HEK293 (cell line): ENCODE measurements at regions not wholly inside any gene's neighbourhood (a gene's known extent, or its start where the extent isn't known, plus 50 kb on each side); places are given as distances from the start of the nearest gene placed in this dataset.

Experiments used
- CTCF ChIA-PET: fragments of 350-600 bp; formaldehyde crosslinking; extraction: SDS; loops from one replicate; lab custom pipeline; 2021; ENCODE audit warnings: antibody characterized with exemption; lab: Yijun Ruan, JAX
- POLR2A ChIA-PET: fragments of 300-600 bp; formaldehyde crosslinking; extraction: SDS; loops from one replicate; lab custom pipeline; 2020; ENCODE audit warnings: antibody characterized with exemption, inconsistent platforms; lab: Yijun Ruan, JAX
- H3K27ac ChIP-seq: fragments of 200-500 bp; sonication (Bioruptor generic); 2 replicates; pipeline ENCODE4 v1.5.1; 2014; ENCODE audit warnings: low read depth, low read length, control low read depth, inconsistent platforms; ENCODE audit errors: extremely low read depth
- H3K36me3 ChIP-seq, 2 experiments: fragments of 200-500 bp in 1 of 2; sonication (Bioruptor generic) in 1 of 2; 1 replicate in 1 of 2; 2 replicates in 1 of 2; pipeline ENCODE4 v1.5.1; 2014 to 2017; ENCODE audit warnings: inconsistent platforms in 2 of 2, low read length in 2 of 2; ENCODE audit not compliant: control insufficient read depth in 2 of 2, insufficient read depth in 1 of 2
- H3K4me1 ChIP-seq: fragments of 200-500 bp; sonication (Bioruptor generic); 2 replicates; pipeline ENCODE4 v1.5.1; 2014; ENCODE audit warnings: mild to moderate bottlenecking, low read length, inconsistent platforms; ENCODE audit not compliant: control insufficient read depth, insufficient read depth
- H3K4me3 ChIP-seq: 2 replicates; pipeline ENCODE4 v1.5.1; 2011; ENCODE audit warnings: low read depth, mild to moderate bottlenecking, control low read depth, low read length, moderate library complexity
- H3K9me3 ChIP-seq: fragments of 200-500 bp; sonication (Bioruptor generic); 2 replicates; pipeline ENCODE4 v1.5.1; 2014; ENCODE audit warnings: low read depth, low read length, inconsistent platforms; ENCODE audit not compliant: control insufficient read depth, insufficient read depth
- BCL6B ChIP-seq: fragments of 450-650 bp; formaldehyde crosslinking; IDR thresholded peaks from 2 replicates; pipeline ENCODE4 v1.5.1; 2017; ENCODE audit warnings: missing biosample characterization, missing genetic modification characterization
- CTCF ChIP-seq: fragments of 450-650 bp; formaldehyde crosslinking; IDR thresholded peaks from 2 replicates; pipeline ENCODE4 v1.5.1; 2016; ENCODE audit warnings: missing biosample characterization, missing genetic modification characterization
- HOXC10 ChIP-seq: sonication (generic); formaldehyde crosslinking; IDR thresholded peaks from 2 replicates; pipeline ENCODE4 v1.8.1; 2023; ENCODE audit warnings: mild to moderate bottlenecking, missing genetic modification reagents
- INSM2 ChIP-seq: fragments of 450-650 bp; formaldehyde crosslinking; IDR thresholded peaks from 2 replicates; pipeline ENCODE4 v1.5.1; 2016; ENCODE audit warnings: missing biosample characterization, missing genetic modification characterization
- KLF10 ChIP-seq: fragments of 450-650 bp; IDR thresholded peaks from 2 replicates; pipeline ENCODE4 v1.5.1; 2018; ENCODE audit warnings: missing biosample characterization, mild to moderate bottlenecking, missing genetic modification characterization
- MZF1 ChIP-seq: fragments of 450-650 bp; formaldehyde crosslinking; IDR thresholded peaks from 2 replicates; pipeline ENCODE4 v1.5.1; 2017; ENCODE audit warnings: missing biosample characterization, missing genetic modification characterization, borderline replicate concordance
- OVOL3 ChIP-seq: fragments of 450-650 bp; formaldehyde crosslinking; IDR thresholded peaks from 2 replicates; pipeline ENCODE4 v1.5.1; 2016; ENCODE audit warnings: missing biosample characterization, missing genetic modification characterization
- SP7 ChIP-seq: fragments of 450-650 bp; formaldehyde crosslinking; IDR thresholded peaks from 2 replicates; pipeline ENCODE4 v1.5.1; 2016; ENCODE audit warnings: missing biosample characterization, missing genetic modification characterization
- TSHZ1 ChIP-seq: fragments of 450-650 bp; formaldehyde crosslinking; IDR thresholded peaks from 2 replicates; pipeline ENCODE4 v1.5.1; 2016; ENCODE audit warnings: missing biosample characterization, missing genetic modification characterization, borderline replicate concordance
- ZNF114 ChIP-seq: fragments of 450-650 bp; formaldehyde crosslinking; IDR thresholded peaks from 2 replicates; pipeline ENCODE4 v1.5.0; 2017; ENCODE audit warnings: missing biosample characterization, missing genetic modification characterization
- ZNF121 ChIP-seq: fragments of 450-650 bp; formaldehyde crosslinking; IDR thresholded peaks from 2 replicates; pipeline ENCODE4 v1.5.1; 2016; ENCODE audit warnings: missing biosample characterization, missing genetic modification characterization
- ZNF146 ChIP-seq: fragments of 450-650 bp; formaldehyde crosslinking; IDR thresholded peaks from 2 replicates; pipeline ENCODE4 v1.5.1; 2016; ENCODE audit warnings: missing biosample characterization, missing genetic modification characterization
- ZNF157 ChIP-seq: fragments of 450-650 bp; formaldehyde crosslinking; IDR thresholded peaks from 2 replicates; pipeline ENCODE4 v1.5.1; 2016; ENCODE audit warnings: missing biosample characterization, missing genetic modification characterization
- ZNF169 ChIP-seq: fragments of 450-650 bp; formaldehyde crosslinking; IDR thresholded peaks from 2 replicates; pipeline ENCODE4 v1.5.1; 2016; ENCODE audit warnings: missing biosample characterization, missing genetic modification characterization
- ZNF239 ChIP-seq: fragments of 450-650 bp; formaldehyde crosslinking; IDR thresholded peaks from 2 replicates; pipeline ENCODE4 v1.5.1; 2016; ENCODE audit warnings: missing biosample characterization, missing genetic modification characterization
- ZNF274 ChIP-seq, 2 experiments: fragments of 200-500 bp in 1 of 2; fragments of 450-650 bp in 1 of 2; sonication (Bioruptor generic) in 1 of 2; formaldehyde crosslinking in 1 of 2; IDR thresholded peaks; 2 replicates each; pipeline versions ENCODE4 v1.5.1 to v1.6.1; 2014 to 2016; ENCODE audit warnings: borderline replicate concordance in 1 of 2, inconsistent platforms in 1 of 2, low read length in 1 of 2, missing biosample characterization in 1 of 2, missing genetic modification characterization in 1 of 2
- ZNF280C ChIP-seq: fragments of 450-650 bp; formaldehyde crosslinking; IDR thresholded peaks from 2 replicates; pipeline ENCODE4 v1.5.1; 2016; ENCODE audit warnings: missing biosample characterization, missing genetic modification characterization
- ZNF302 ChIP-seq: fragments of 450-650 bp; formaldehyde crosslinking; IDR thresholded peaks from 2 replicates; pipeline ENCODE4 v1.5.1; 2016; ENCODE audit warnings: missing biosample characterization, missing genetic modification characterization, low read depth
- ZNF350 ChIP-seq: fragments of 450-650 bp; formaldehyde crosslinking; IDR thresholded peaks from 2 replicates; pipeline ENCODE4 v1.5.0; 2017; ENCODE audit warnings: missing biosample characterization, mild to moderate bottlenecking, missing genetic modification characterization
- ZNF521 ChIP-seq: fragments of 450-650 bp; formaldehyde crosslinking; IDR thresholded peaks from 2 replicates; pipeline ENCODE4 v1.5.1; 2017; ENCODE audit warnings: missing biosample characterization, mild to moderate bottlenecking, missing genetic modification characterization
- ZNF561 ChIP-seq: fragments of 450-650 bp; IDR thresholded peaks from 2 replicates; pipeline ENCODE4 v1.5.1; 2018; ENCODE audit warnings: missing biosample characterization, missing genetic modification characterization, borderline replicate concordance
- ZNF670 ChIP-seq: fragments of 450-650 bp; formaldehyde crosslinking; IDR thresholded peaks from 2 replicates; pipeline ENCODE4 v1.5.1; 2016; ENCODE audit warnings: missing biosample characterization, missing genetic modification characterization, low read depth

- ChIA-PET CTCF (no interaction called here), POLR2A (interaction anchor here (0.7 kb wide), 1 partner anchor 36 kb away, joined by 4 read pairs; no protein-coding TSS in a partner anchor)
- H3K36me3 ChIP-seq, result no peaks in the 10 kb centered on the region
- no peaks in the 10 kb centered on the region for H3K4me1 ChIP-seq
- TF ChIP-seq ZNF280C (tag by site-specific recombination) (no peak), ZNF302 (no peak), SP7 (tag by site-specific recombination) (no peak)
- no peaks in the 10 kb centered on the region for H3K9me3 ChIP-seq
- no peak overlapping the region for H3K4me3 ChIP-seq
- H3K27ac ChIP-seq, result no peak overlapping the region
Measured at GRCh38 chr18:39345321-39345720, 1779.7 kb upstream of the CELF4 start.

- Histone ChIP-seq H3K27ac (no peak overlapping the region), H3K9me3 (no peaks in the 10 kb centered on the region), H3K4me1 (no peaks in the 10 kb centered on the region), H3K4me3 (no peak overlapping the region), H3K36me3 (no peaks in the 10 kb centered on the region)
- ChIA-PET POLR2A (no interaction called here), CTCF (interaction anchor here (0.6 kb wide), 1 partner anchor 201 kb away, joined by 4 read pairs; no protein-coding TSS in a partner anchor)
- TF ChIP-seq KLF10 (tag by site-specific recombination) (no peak), MZF1 (tag by site-specific recombination) (no peak), ZNF114 (tag by site-specific recombination) (no peak), TSHZ1 (tag by site-specific recombination) (no peak), HOXC10 (no peak), ZNF157 (tag by site-specific recombination) (no peak), ZNF274 (IDR thresholded peaks at IDR 0.05; ENCODE audit: low read length) (no peak), ZNF274 (tag by site-specific recombination; IDR thresholded peaks at IDR 0.05; ENCODE audit: borderline replicate concordance) (no peak), ZNF670 (tag by site-specific recombination) (no peak), ZNF239 (tag by site-specific recombination) (no peak), ZNF561 (tag by site-specific recombination) (no peak)
Measured at GRCh38 chr18:39344487-39344886, 1778.9 kb upstream of the CELF4 start.

- CTCF ChIA-PET, result no interaction called here
- Histone ChIP-seq H3K4me1 (no peaks in the 10 kb centered on the region), H3K36me3 (no peaks in the 10 kb centered on the region), H3K4me3 (no peak overlapping the region), H3K27ac (no peak overlapping the region), H3K9me3 (no peaks in the 10 kb centered on the region)
- POLR2A ChIA-PET, result no interaction called here
- TF ChIP-seq INSM2, result no peak
- TF ChIP-seq BCL6B (tag by site-specific recombination), result no peak
- no peak for TF ChIP-seq ZNF146 (tag by site-specific recombination)
- no peak for TF ChIP-seq ZNF521 (tag by site-specific recombination)
- TF ChIP-seq OVOL3 (tag by site-specific recombination), result no peak
- no peak for TF ChIP-seq ZNF121
- no peak for TF ChIP-seq ZNF169 (tag by site-specific recombination)
- TF ChIP-seq CTCF (tag by site-specific recombination), result no peak
- TF ChIP-seq ZNF350, result no peak
Measured at GRCh38 chr18:39341129-39341528, 1775.5 kb upstream of the CELF4 start.
